Fibroblast of pulmonary artery (primary cell): ENCODE measurements at regions not wholly inside any gene's neighbourhood (a gene's known extent, or its start where the extent isn't known, plus 50 kb on each side); places are given as distances from the start of the nearest gene placed in this dataset.

Experiments
- DNase-seq: peaks from one replicate; pipeline ENCODE4 v3.0.0-alpha.2; 2010; ENCODE audit warnings: low read depth
- H3K4me3 ChIP-seq: replicated peaks from 2 replicates; pipeline ENCODE4 v1.5.1; 2011; ENCODE audit warnings: low read depth, mild to moderate bottlenecking, control low read depth, low read length, moderate library complexity
- TF ChIP-seq, protein P1 (sequence below): IDR thresholded peaks from 2 replicates; pipeline ENCODE4 v1.5.1; 2011; ENCODE audit warnings: mild to moderate bottlenecking, control low read depth, low read length, inconsistent platforms; ENCODE audit errors: missing control alignments

DNA sequence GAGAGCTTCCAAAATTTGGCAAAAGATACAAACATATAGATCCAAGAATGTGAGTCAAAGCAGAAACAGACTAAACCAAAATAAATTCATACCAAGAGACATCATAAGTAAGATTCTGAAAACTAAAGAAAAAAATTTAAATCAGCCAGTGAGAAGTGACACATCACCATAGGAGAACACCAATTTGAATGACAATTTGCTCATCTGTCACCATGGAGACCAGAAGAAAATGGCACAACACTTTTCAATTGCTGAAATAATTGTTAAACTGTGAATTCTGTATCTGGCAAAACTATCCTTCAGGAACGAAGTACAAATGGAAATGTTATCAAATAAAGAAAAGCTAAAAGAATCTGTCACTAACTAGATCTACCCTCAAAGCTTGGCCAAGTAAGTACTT, 864.3 kb downstream of the BRD1 start:
- TF ChIP-seq, protein P1, sequence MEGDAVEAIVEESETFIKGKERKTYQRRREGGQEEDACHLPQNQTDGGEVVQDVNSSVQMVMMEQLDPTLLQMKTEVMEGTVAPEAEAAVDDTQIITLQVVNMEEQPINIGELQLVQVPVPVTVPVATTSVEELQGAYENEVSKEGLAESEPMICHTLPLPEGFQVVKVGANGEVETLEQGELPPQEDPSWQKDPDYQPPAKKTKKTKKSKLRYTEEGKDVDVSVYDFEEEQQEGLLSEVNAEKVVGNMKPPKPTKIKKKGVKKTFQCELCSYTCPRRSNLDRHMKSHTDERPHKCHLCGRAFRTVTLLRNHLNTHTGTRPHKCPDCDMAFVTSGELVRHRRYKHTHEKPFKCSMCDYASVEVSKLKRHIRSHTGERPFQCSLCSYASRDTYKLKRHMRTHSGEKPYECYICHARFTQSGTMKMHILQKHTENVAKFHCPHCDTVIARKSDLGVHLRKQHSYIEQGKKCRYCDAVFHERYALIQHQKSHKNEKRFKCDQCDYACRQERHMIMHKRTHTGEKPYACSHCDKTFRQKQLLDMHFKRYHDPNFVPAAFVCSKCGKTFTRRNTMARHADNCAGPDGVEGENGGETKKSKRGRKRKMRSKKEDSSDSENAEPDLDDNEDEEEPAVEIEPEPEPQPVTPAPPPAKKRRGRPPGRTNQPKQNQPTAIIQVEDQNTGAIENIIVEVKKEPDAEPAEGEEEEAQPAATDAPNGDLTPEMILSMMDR: no peak

DNA sequence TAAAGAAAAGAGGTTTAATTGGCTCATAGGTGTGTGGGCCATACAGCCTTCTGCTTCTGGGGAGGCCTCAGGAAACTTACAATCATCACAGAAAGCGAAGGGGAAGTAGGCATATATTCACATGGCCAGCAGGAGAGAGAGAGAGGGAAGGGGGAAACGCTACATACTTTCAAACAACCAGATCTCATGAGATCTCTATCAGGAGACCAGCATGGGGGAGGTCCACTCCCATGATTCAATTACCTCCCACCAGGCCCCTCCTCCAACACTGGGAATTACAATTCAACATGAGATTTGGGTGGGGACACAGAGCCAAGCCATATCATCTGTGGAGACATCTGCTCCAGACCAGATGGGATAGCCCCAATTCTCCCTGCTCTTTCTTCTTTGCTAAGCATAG, 866.0 kb downstream of the BRD1 start:
- no peak for DNase-seq
- TF ChIP-seq, protein P1: no peak

More for the DNA sequence above, 864.3 kb downstream of the BRD1 start:
- no peak overlapping the region for H3K4me3 ChIP-seq
- no peak for DNase-seq

DNA sequence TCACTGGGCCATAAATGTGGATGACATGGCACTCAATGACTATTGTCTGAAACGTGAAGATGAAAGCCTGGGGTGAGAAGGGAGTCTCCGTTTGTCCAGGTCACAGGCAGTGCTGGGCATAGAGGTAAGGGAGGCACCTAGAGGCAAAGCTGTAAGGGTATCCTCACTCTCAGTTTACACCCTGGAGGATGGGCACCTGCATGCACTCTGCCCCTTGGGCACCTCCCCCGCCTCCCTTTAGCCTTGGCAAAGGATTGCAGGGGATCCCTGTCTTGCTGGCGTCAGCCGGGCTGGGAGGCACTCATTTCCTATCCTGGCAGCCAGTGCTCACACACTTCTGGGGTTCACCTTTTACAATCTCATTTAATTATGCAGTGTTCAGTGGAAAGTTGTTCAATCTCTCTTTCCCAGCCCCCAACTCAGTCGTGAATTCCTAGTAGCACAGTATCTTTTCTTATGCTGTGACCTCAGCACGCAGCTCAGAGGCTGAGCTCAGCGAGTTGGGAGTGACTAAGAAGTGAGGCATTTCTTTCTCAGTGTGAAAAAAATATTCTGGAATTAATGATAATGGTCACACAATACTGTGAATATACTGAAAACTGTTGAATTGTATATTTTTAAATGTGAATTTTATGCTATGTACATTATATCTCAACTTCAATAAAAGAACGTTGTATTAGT, 866.6 kb downstream of the BRD1 start:
- no peak overlapping the region for H3K4me3 ChIP-seq
- no peak for DNase-seq
- TF ChIP-seq, protein P1: no peak

More for the DNA sequence above, 866.0 kb downstream of the BRD1 start:
- no peak overlapping the region for H3K4me3 ChIP-seq

DNA sequence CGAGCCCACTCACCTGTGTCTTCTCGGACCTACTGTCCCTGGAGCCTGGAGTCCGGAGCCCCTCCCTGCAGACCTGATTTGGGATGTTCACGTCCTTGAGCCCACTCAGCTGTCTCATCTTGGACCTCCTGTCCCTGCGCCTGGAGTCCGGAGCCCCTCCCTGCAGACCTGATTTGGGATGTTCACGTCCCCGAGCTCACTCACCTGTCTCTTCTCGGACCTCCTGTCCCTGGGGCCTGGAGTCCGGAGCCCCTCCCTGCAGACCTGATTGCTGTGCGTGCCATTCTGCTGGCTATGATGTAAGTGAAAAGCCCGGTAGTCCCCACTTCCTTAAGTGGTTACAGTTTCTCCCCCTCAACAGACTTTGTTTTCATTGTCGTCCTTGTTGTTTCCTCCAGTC, 867.1 kb downstream of the BRD1 start:
- H3K4me3 ChIP-seq: no peak overlapping the region
- no peak for DNase-seq
- TF ChIP-seq, protein P1: no peak

DNA sequence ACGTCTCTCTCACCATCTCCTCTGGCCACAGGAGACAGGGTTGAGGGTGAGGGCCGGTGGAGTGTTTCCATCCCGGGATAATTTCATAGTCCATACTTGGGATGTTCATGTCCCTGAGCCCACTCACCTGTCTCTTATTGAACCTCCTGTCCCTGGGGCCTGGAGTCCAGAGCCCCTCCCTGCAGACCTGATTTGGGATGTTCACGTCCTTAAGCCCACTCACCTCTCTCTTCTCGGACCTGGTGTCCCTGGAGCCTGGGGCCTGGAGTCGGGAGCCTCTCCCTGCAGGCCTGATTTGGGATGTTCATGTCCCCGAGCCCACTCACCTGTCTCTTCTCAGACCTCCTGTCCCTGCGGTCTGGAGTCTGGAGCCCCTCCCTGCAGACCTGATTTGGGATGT, 868.2 kb downstream of the BRD1 start:
- TF ChIP-seq, protein P1: no peak
- H3K4me3 ChIP-seq: no peak overlapping the region
- no peak for DNase-seq

DNA sequence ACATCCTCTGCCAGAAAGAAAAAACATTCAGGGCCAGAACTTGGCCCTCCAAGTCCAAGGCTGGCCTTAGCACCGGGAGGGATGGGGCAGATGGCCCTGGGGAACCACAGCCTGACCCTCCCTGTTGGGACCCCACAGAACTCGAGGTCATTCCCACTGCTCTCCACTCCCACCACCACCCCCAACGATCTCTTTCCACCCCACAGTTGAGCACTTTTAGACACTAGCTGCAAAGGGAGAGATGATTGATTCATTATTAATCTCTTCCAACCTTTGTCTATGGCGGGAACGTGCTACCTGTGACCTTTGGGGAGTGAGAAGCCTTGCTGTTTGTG, 869.7 kb downstream of the BRD1 start:
- TF ChIP-seq, protein P1: no peak
- no peak overlapping the region for H3K4me3 ChIP-seq
- DNase-seq: no peak

DNA sequence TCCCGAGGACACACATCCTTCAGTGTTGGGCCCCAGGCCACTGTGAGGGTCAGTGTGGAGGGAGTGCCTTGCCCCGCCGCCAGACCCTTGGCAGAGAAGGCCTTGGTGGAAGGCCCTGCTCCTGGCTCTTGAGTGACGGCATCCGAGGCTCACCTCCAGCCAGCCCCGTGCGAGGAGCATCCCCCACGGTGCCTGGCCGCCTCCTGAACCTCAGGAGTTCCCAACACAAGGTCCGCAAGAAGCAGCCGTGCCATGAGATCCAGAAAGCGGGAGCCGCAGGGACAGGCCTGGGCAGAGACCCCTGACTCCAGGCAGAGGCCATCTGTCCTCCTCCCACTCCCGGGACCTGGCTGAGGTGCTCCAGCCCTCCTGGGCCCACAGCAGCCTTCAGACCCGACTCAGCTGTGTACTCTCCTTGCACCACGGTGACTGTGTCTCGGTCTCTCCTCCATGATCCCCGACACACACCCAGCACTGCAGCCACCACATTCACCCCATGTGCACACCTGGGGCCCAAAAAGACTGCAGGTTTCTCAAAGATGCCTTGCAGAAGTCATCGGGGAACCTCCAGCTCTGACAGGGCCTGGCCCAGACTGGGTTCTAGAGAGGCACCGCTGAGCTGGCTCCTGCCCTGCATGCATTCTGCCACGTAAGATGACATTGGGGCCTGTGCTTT, 870.2 kb downstream of the BRD1 start:
- TF ChIP-seq, protein P1: no peak
- no peak for DNase-seq
- H3K4me3 ChIP-seq: no peak overlapping the region
